Gastrocnemius medialis (tissue), 4 donors: ENCODE measurements at regions not wholly inside any gene's neighbourhood (a gene's known extent, or its start where the extent isn't known, plus 50 kb on each side); places are given as distances from the start of the nearest gene placed in this dataset.

Experiments
- CTCF ChIP-seq, 5 experiments: fragments of 450-650 bp in 3 of 5; fragments of 200-600 bp in 2 of 5; sonication (generic) in 2 of 5; IDR thresholded peaks in 4 of 5; conservative IDR thresholded peaks in 1 of 5; 1 replicate in 4 of 5; 2 replicates in 1 of 5; pipeline ENCODE4 v1.5.1; 2016 to 2019; ENCODE audit warnings: antibody characterized with exemption in 5 of 5, mild to moderate bottlenecking in 3 of 5, moderate library complexity in 3 of 5
- POLR2A ChIP-seq, 2 donors: fragments of 450-650 bp; IDR thresholded peaks; one replicate each; pipeline ENCODE4 v1.6.1; 2017; ENCODE audit warnings: antibody characterized with exemption in 2 of 2, mild to moderate bottlenecking in 2 of 2, moderate library complexity in 2 of 2

GRCh38 chr6:23561732-23562131 is 564.3 kb upstream of the NRSN1 start:
- TF ChIP-seq CTCF (IDR thresholded peaks at IDR 0.05 in 4 of 5, conservative IDR thresholded peaks at IDR 0.05 in 1 of 5), result no peak
- TF ChIP-seq POLR2A (IDR thresholded peaks at IDR 0.05), result no peak
